ENCODE measurements at regions not wholly inside any gene's neighbourhood (a gene's known extent, or its start where the extent isn't known, plus 50 kb on each side); places are given as distances from the start of the nearest gene placed in this dataset.

DNA sequence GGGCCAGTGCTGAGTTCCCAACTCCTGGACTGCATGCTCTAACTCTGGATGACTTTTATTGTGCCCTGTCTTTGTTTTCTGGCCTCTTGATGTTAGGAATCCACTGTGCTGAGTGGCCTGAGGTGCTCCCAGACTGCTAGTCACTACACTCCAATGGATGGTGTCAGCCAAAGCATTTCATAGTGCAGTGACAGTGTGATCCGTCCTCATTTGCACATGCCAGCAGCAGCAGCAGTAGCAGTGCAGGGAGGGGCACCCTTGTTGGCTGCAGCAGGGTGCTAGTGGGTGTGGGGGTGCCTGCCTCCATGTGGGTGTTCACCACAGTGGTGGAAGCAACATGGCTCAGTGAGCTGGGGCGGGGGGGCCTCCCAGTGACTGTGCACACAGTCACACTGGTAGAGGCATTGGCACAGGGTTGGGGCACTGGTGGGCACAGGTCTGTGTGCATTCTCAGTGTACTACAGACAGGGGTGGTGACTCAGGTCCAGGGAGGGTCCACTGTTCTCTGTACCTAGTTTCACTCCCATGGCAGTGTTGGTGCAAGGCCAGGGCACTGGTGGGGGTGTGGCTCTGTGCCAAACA, 214.0 kb downstream of the ZC3H11B start:
- H3K36me3 ChIP-seq (ENCODE audit: control insufficient read depth, insufficient read depth, low read length): no peaks in the 10 kb centered on the region
- H3K27ac ChIP-seq (ENCODE audit: insufficient read depth, low read depth, low read length, poor library complexity, severe bottlenecking): no peak overlapping the region
- 88 to 90% methylated on average over 2 of the region's 2 CpGs for WGBS, 2 experiments
- no peaks in the 10 kb centered on the region for H3K27me3 ChIP-seq (ENCODE audit: control insufficient read depth, insufficient read depth, low read length, poor library complexity, severe bottlenecking)
- H3K4me3 ChIP-seq (ENCODE audit: insufficient read depth, low read depth, low read length): no peak overlapping the region
- no peaks in the 10 kb centered on the region for H3K4me1 ChIP-seq (ENCODE audit: control insufficient read depth, insufficient read depth, low read length)
- H3K9me3 ChIP-seq (ENCODE audit: control insufficient read depth, low read length): no peaks in the 10 kb centered on the region

DNA sequence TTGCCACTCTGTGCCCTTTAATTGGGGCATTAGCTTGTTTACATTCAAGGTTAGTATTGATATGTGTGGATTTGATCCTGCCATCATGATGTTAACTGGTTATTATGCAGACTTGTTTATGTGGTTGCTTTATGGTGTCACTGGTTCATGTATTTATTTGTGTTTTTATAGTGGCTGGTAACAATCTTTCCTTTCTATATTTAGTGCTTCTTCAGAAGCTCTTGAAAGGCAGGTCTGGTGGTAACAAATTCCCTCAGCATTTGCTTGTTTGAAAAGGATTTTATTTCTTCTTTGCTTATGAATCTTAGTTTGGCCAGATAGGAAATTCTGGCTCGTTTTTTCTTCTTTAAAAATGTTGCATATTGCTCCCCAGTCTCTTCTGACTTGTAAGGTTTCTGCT, 215.4 kb downstream of the ZC3H11B start:
- H3K36me3 ChIP-seq (ENCODE audit: control insufficient read depth, insufficient read depth, low read length): no peaks in the 10 kb centered on the region
- no peaks in the 10 kb centered on the region for H3K4me1 ChIP-seq (ENCODE audit: control insufficient read depth, insufficient read depth, low read length)
- 67 to 94% methylated on average over 1 of the region's 1 CpG for WGBS, 2 experiments
- H3K9me3 ChIP-seq (ENCODE audit: control insufficient read depth, low read length): no peaks in the 10 kb centered on the region
- H3K4me3 ChIP-seq (ENCODE audit: insufficient read depth, low read depth, low read length): no peak overlapping the region
- H3K27ac ChIP-seq (ENCODE audit: insufficient read depth, low read depth, low read length, poor library complexity, severe bottlenecking): no peak overlapping the region
- H3K27me3 ChIP-seq (ENCODE audit: control insufficient read depth, insufficient read depth, low read length, poor library complexity, severe bottlenecking): no peaks in the 10 kb centered on the region

DNA sequence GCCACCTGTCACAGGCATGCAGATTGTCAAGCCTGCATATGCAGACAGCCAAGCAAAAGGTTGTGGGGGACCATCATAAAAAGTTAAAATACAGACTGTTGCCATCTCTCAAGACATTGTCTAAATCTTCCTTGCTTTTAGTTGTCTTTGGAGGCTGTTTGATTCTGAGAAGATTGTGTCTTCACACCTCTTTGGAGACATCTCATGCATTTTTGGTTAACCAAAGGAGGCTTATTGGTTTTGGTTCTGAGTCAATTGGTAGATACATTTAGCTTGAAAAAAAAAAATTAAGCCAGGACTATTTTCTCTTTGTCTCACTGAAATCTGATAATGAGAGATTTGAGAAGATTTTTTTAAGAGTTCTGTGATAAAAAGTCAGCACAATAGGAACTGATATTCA, 217.6 kb downstream of the LYPLAL1 start:
- no peaks in the 10 kb centered on the region for H3K9me3 ChIP-seq (ENCODE audit: control insufficient read depth, low read length)
- no peaks in the 10 kb centered on the region for H3K4me1 ChIP-seq (ENCODE audit: control insufficient read depth, insufficient read depth, low read length)
- no peaks in the 10 kb centered on the region for H3K27me3 ChIP-seq (ENCODE audit: control insufficient read depth, insufficient read depth, low read length, poor library complexity, severe bottlenecking)
- no peak overlapping the region for H3K27ac ChIP-seq (ENCODE audit: insufficient read depth, low read depth, low read length, poor library complexity, severe bottlenecking)
- no peaks in the 10 kb centered on the region for H3K36me3 ChIP-seq (ENCODE audit: control insufficient read depth, insufficient read depth, low read length)
- H3K4me3 ChIP-seq (ENCODE audit: insufficient read depth, low read depth, low read length): no peak overlapping the region

DNA sequence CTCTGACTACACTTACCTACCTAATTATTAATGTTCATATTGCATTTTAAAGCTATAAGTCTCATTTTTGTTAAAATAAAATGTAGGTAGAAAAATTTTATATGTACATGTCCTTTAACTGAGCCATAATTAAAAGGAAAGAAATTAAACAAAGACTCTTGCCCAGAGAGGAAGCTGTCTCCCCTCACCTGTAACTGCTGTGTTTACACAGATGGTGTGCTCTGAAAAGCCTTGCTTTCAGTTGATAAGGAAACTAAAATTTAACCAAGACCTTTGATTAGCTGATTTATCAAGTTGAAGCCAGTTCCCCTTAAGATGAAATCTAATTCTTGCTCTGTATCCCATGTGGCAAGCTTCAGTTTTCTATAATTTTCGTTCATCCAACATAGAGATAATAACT, 213.5 kb downstream of the LYPLAL1 start:
- Histone ChIP-seq H3K36me3 (ENCODE audit: control insufficient read depth, insufficient read depth, low read length) (no peaks in the 10 kb centered on the region), H3K4me3 (ENCODE audit: insufficient read depth, low read depth, low read length) (no peak overlapping the region), H3K4me1 (ENCODE audit: control insufficient read depth, insufficient read depth, low read length) (no peaks in the 10 kb centered on the region), H3K27me3 (ENCODE audit: control insufficient read depth, insufficient read depth, low read length, poor library complexity, severe bottlenecking) (no peaks in the 10 kb centered on the region), H3K9me3 (ENCODE audit: control insufficient read depth, low read length) (no peaks in the 10 kb centered on the region), H3K27ac (ENCODE audit: insufficient read depth, low read depth, low read length, poor library complexity, severe bottlenecking) (no peak overlapping the region)
- 86% methylated on average over 1 of the region's 1 CpG for WGBS, 2 experiments

DNA sequence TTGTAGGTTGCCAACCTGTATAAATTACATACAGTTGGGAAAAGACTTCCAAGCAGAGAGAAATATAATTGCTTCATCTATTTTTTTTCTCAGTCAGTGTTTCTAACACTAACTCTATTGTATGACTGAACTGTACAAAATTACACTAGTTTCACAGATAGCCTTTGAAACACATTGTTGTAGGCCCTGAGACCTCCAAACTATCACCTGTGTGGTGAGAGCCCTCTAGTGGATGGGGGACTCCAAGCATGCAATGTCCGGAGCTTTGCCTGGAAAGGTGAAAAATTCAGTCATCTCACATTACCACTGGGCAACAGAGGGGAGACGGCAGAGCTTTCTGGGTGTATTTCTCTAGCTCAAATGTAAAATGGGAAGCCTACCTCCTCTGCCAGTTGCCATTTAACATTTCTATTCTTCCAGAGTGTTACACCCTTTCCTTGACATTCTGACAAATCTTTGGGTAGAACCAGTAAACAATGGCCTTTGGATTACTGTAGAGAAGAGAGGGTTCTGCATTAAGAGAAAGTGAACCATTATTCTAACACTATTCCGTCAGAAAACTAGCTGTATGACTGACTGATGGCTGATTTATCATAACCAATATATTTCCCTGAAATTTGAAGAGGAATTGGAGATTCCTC, 212.2 kb downstream of the LYPLAL1 start:
- Histone ChIP-seq H3K4me1 (ENCODE audit: control insufficient read depth, insufficient read depth, low read length) (no peaks in the 10 kb centered on the region), H3K27me3 (ENCODE audit: control insufficient read depth, insufficient read depth, low read length, poor library complexity, severe bottlenecking) (no peaks in the 10 kb centered on the region), H3K9me3 (ENCODE audit: control insufficient read depth, low read length) (no peaks in the 10 kb centered on the region), H3K36me3 (ENCODE audit: control insufficient read depth, insufficient read depth, low read length) (no peaks in the 10 kb centered on the region), H3K27ac (ENCODE audit: insufficient read depth, low read depth, low read length, poor library complexity, severe bottlenecking) (no peak overlapping the region), H3K4me3 (ENCODE audit: insufficient read depth, low read depth, low read length) (no peak overlapping the region)
- WGBS, 2 experiments: 52 to 60% methylated on average over 2 to 3 of the region's 3 CpGs

DNA sequence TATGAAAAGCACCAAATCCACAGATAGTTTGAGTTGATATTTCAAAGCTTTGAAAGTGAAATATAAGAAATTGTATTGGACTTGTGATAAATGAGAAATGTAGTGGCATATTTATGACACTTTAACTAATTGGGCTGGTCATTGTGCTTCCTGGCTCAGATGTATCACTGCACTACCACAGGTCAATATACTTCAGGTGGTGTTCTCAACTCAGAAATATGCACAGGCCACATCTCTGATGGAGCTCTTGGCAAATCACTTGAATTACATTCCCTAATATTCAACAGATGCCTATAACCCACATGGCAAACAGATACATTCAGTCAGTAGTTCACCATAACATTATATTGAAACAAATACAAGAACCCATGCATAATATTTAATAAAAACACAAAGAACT, 209.6 kb downstream of the LYPLAL1 start:
- no peaks in the 10 kb centered on the region for H3K9me3 ChIP-seq (ENCODE audit: control insufficient read depth, low read length)
- no peaks in the 10 kb centered on the region for H3K4me1 ChIP-seq (ENCODE audit: control insufficient read depth, insufficient read depth, low read length)
- H3K27me3 ChIP-seq (ENCODE audit: control insufficient read depth, insufficient read depth, low read length, poor library complexity, severe bottlenecking): no peaks in the 10 kb centered on the region
- H3K36me3 ChIP-seq (ENCODE audit: control insufficient read depth, insufficient read depth, low read length): no peaks in the 10 kb centered on the region
- H3K4me3 ChIP-seq (ENCODE audit: insufficient read depth, low read depth, low read length): no peak overlapping the region
- no peak overlapping the region for H3K27ac ChIP-seq (ENCODE audit: insufficient read depth, low read depth, low read length, poor library complexity, severe bottlenecking)

DNA sequence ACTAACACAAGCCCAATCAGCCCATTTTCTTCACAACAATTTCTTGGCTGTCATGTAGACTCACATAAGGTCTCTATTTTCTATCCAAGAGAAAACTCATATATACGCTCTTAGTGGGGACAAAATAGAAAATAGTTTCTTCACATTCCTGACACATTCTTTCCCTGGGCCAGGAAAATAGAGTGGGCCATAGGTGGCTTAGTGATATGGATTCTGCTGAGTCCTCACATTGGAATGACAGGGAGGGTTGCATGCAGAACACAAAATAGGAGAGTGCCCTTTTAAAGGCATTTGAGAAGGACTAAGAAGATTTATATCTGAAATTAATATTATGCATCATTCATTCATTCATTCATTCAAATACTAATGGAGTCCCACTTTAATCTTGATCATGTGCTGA, 207.7 kb downstream of the LYPLAL1 start:
- Histone ChIP-seq H3K4me1 (ENCODE audit: control insufficient read depth, insufficient read depth, low read length) (no peaks in the 10 kb centered on the region), H3K27ac (ENCODE audit: insufficient read depth, low read depth, low read length, poor library complexity, severe bottlenecking) (no peak overlapping the region), H3K9me3 (ENCODE audit: control insufficient read depth, low read length) (no peaks in the 10 kb centered on the region), H3K27me3 (ENCODE audit: control insufficient read depth, insufficient read depth, low read length, poor library complexity, severe bottlenecking) (no peaks in the 10 kb centered on the region), H3K4me3 (ENCODE audit: insufficient read depth, low read depth, low read length) (no peak overlapping the region), H3K36me3 (ENCODE audit: control insufficient read depth, insufficient read depth, low read length) (no peaks in the 10 kb centered on the region)
- 85% methylated on average over 1 of the region's 1 CpG; no CpG with 5 or more reads in 1 of the 2 experiments for whole genome bisulfite sequencing, 2 experiments

DNA sequence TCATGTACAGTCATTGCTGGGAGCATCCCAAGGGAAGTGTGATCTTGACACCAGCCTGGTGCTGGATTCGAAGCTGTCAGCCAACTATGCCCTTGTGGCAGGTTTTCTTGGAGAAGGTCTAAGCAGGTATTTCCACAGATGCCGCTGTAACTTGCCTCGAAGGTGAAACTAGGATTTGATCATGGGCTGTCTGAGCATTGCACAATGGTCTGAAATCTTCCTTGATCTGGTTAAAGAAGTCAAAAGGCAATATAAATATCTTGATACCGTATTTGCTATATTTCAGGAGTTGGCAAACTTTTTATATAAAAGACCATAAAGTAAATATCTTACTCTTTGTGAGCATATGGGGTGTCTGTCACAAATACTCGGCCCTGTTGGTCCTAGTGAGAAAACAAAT, 206.8 kb downstream of the LYPLAL1 start:
- Histone ChIP-seq H3K27me3 (ENCODE audit: control insufficient read depth, insufficient read depth, low read length, poor library complexity, severe bottlenecking) (no peaks in the 10 kb centered on the region), H3K4me3 (ENCODE audit: insufficient read depth, low read depth, low read length) (no peak overlapping the region), H3K27ac (ENCODE audit: insufficient read depth, low read depth, low read length, poor library complexity, severe bottlenecking) (no peak overlapping the region), H3K9me3 (ENCODE audit: control insufficient read depth, low read length) (no peaks in the 10 kb centered on the region), H3K4me1 (ENCODE audit: control insufficient read depth, insufficient read depth, low read length) (no peaks in the 10 kb centered on the region), H3K36me3 (ENCODE audit: control insufficient read depth, insufficient read depth, low read length) (no peaks in the 10 kb centered on the region)
- WGBS, 2 experiments: 69 to 70% methylated on average over 4 of the region's 5 CpGs

DNA sequence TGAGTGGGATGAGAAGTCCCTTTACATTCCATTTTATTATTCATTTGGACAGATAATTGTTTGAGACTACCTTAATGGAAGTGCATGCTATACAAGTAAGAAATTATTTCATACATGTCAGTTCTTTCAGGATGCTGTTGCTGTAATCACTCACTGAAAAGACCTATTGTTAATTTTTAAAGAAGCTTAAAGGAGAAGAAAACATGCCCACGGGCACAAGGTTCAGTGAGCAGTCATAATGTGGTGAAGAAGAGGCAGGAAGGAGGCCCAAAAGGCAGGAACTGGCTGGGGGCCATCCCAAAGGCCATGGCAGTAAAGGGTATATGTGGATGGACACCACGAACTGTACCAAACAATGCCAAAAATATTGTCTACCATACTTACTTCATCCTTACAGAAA, 206.0 kb downstream of the LYPLAL1 start:
- Histone ChIP-seq H3K36me3 (ENCODE audit: control insufficient read depth, insufficient read depth, low read length) (no peaks in the 10 kb centered on the region), H3K4me3 (ENCODE audit: insufficient read depth, low read depth, low read length) (no peak overlapping the region), H3K27ac (ENCODE audit: insufficient read depth, low read depth, low read length, poor library complexity, severe bottlenecking) (no peak overlapping the region), H3K4me1 (ENCODE audit: control insufficient read depth, insufficient read depth, low read length) (no peaks in the 10 kb centered on the region), H3K9me3 (ENCODE audit: control insufficient read depth, low read length) (no peaks in the 10 kb centered on the region), H3K27me3 (ENCODE audit: control insufficient read depth, insufficient read depth, low read length, poor library complexity, severe bottlenecking) (no peaks in the 10 kb centered on the region)
- WGBS, 2 experiments: 72 to 88% methylated on average over 1 of the region's 2 CpGs

DNA sequence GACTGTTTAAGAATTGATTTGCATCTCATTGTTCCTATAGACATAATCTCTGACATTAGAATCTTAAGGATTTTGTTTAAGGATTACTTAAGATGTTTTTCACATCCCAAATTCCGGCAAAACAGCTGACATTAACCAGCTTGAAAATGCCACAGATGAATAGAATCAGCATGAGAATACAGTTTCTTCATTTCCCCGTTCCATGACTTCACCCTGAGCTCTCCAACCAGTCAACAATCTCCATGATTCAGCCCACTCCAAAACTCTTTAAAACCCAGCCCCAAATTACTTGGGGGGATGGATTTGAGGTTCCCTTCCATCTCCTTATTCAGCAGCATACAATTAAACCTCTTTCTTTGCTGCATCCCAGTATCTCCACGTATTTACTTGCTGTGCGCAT, 201.0 kb downstream of the LYPLAL1 start:
- WGBS, 2 experiments: 77 to 78% methylated on average over 4 of the region's 4 CpGs
- Histone ChIP-seq H3K4me1 (ENCODE audit: control insufficient read depth, insufficient read depth, low read length) (no peaks in the 10 kb centered on the region), H3K9me3 (ENCODE audit: control insufficient read depth, low read length) (no peaks in the 10 kb centered on the region), H3K27me3 (ENCODE audit: control insufficient read depth, insufficient read depth, low read length, poor library complexity, severe bottlenecking) (no peaks in the 10 kb centered on the region), H3K4me3 (ENCODE audit: insufficient read depth, low read depth, low read length) (no peak overlapping the region), H3K36me3 (ENCODE audit: control insufficient read depth, insufficient read depth, low read length) (no peaks in the 10 kb centered on the region), H3K27ac (ENCODE audit: insufficient read depth, low read depth, low read length, poor library complexity, severe bottlenecking) (no peak overlapping the region)
